H9 (cell line): ENCODE measurements at regions not wholly inside any gene's neighbourhood (a gene's known extent, or its start where the extent isn't known, plus 50 kb on each side); places are given as distances from the start of the nearest gene placed in this dataset.

Source experiments
- DNase-seq: peaks from one replicate; pipeline ENCODE4 v3.0.0-alpha.2; 2017
- H2AFZ ChIP-seq: one replicate; pipeline ENCODE4 v1.6.1; 2013; ENCODE audit warnings: mild to moderate bottlenecking, low read length, control low read depth, moderate library complexity
- H2AK5ac ChIP-seq: 2 replicates; pipeline ENCODE4 v1.6.1; 2013; ENCODE audit warnings: low read length, control low read depth, mixed read lengths; ENCODE audit not compliant: insufficient read length
- H2BK120ac ChIP-seq: one replicate; pipeline ENCODE4 v1.6.1; 2013; ENCODE audit warnings: low read depth, mild to moderate bottlenecking, low read length, control low read depth, inconsistent platforms; ENCODE audit not compliant: poor library complexity, severe bottlenecking
- H2BK12ac ChIP-seq: 2 replicates; pipeline ENCODE4 v1.6.1; 2013; ENCODE audit warnings: low read length, control low read depth, mixed read lengths, low read depth; ENCODE audit not compliant: insufficient read length
- H2BK15ac ChIP-seq: 2 replicates; pipeline ENCODE4 v1.6.1; 2013; ENCODE audit warnings: low read depth, low read length, control low read depth
- H2BK20ac ChIP-seq: one replicate; pipeline ENCODE4 v1.6.1; 2013; ENCODE audit warnings: low read depth, mild to moderate bottlenecking, low read length, control low read depth, inconsistent platforms; ENCODE audit not compliant: poor library complexity, severe bottlenecking
- H2BK5ac ChIP-seq: 2 replicates; pipeline ENCODE4 v1.6.1; 2013; ENCODE audit warnings: low read length, control low read depth, mixed read lengths; ENCODE audit not compliant: insufficient read length
- H3K14ac ChIP-seq: 2 replicates; pipeline ENCODE4 v1.6.1; 2013; ENCODE audit warnings: low read length, control low read depth; ENCODE audit not compliant: insufficient read depth
- H3K18ac ChIP-seq: 2 replicates; pipeline ENCODE4 v1.6.1; 2013; ENCODE audit warnings: low read depth, mild to moderate bottlenecking, mixed read lengths, low read length, control low read depth; ENCODE audit not compliant: insufficient read length
- H3K23ac ChIP-seq: 2 replicates; pipeline ENCODE4 v1.6.1; 2013; ENCODE audit warnings: low read length, control low read depth, mixed read lengths, low read depth; ENCODE audit not compliant: insufficient read length
- H3K23me2 ChIP-seq: 2 replicates; pipeline ENCODE4 v1.6.1; 2013; ENCODE audit warnings: low read depth, mild to moderate bottlenecking, mixed read lengths, low read length, control low read depth; ENCODE audit not compliant: insufficient read length, poor library complexity, severe bottlenecking
- H3K27ac ChIP-seq: 2 replicates; pipeline ENCODE4 v1.5.1; 2013; ENCODE audit warnings: low read length, control low read depth, mixed read lengths, low read depth; ENCODE audit not compliant: insufficient read length
- H3K27me3 ChIP-seq: 2 replicates; pipeline ENCODE4 v1.6.1; 2013; ENCODE audit warnings: low read length, control low read depth, inconsistent platforms; ENCODE audit not compliant: insufficient read depth
- H3K4ac ChIP-seq: 2 replicates; pipeline ENCODE4 v1.6.1; 2013; ENCODE audit warnings: low read depth, mild to moderate bottlenecking, control low read depth, inconsistent platforms, low read length, moderate library complexity
- H3K4me1 ChIP-seq: 2 replicates; pipeline ENCODE4 v1.6.1; 2013; ENCODE audit warnings: low read length, control low read depth, inconsistent platforms; ENCODE audit not compliant: insufficient read depth
- H3K4me2 ChIP-seq: 2 replicates; pipeline ENCODE4 v1.6.1; 2013; ENCODE audit warnings: low read length, control low read depth, mixed read lengths; ENCODE audit not compliant: insufficient read length, insufficient read depth
- H3K56ac ChIP-seq: 2 replicates; pipeline ENCODE4 v1.6.1; 2013; ENCODE audit warnings: low read depth, mild to moderate bottlenecking, mixed read lengths, low read length, control low read depth; ENCODE audit not compliant: insufficient read length
- H3K79me1 ChIP-seq: 2 replicates; pipeline ENCODE4 v1.6.1; 2013; ENCODE audit warnings: low read depth, mild to moderate bottlenecking, moderate library complexity, low read length, control low read depth, inconsistent platforms; ENCODE audit not compliant: insufficient read depth, poor library complexity, severe bottlenecking
- H3K79me2 ChIP-seq: 2 replicates; pipeline ENCODE4 v1.6.1; 2013; ENCODE audit warnings: low read length, control low read depth, inconsistent platforms; ENCODE audit not compliant: insufficient read depth
- H3K9ac ChIP-seq: 2 replicates; pipeline ENCODE4 v1.6.1; 2013; ENCODE audit warnings: low read length, control low read depth, mixed read lengths; ENCODE audit not compliant: insufficient read length; ENCODE audit errors: extremely low read depth
- H3K9me3 ChIP-seq: one replicate; pipeline ENCODE4 v1.6.1; 2013; ENCODE audit warnings: low read depth, low read length, inconsistent platforms; ENCODE audit not compliant: control insufficient read depth
- H3T11ph ChIP-seq: one replicate; pipeline ENCODE4 v1.6.1; 2013; ENCODE audit warnings: mild to moderate bottlenecking, low read length, control low read depth, inconsistent platforms
- H4K20me1 ChIP-seq: one replicate; pipeline ENCODE4 v1.6.1; 2013; ENCODE audit not compliant: control insufficient read depth, insufficient read length, insufficient read depth
- H4K5ac ChIP-seq: 2 replicates; pipeline ENCODE4 v1.6.1; 2013; ENCODE audit warnings: low read depth, mild to moderate bottlenecking, mixed read lengths, low read length, control low read depth; ENCODE audit not compliant: insufficient read length
- H4K8ac ChIP-seq: replicated peaks from 2 replicates; pipeline ENCODE4 v1.6.1; 2013; ENCODE audit warnings: low read length, control low read depth, mixed read lengths, low read depth; ENCODE audit not compliant: insufficient read length
- H4K91ac ChIP-seq: 2 replicates; pipeline ENCODE4 v1.6.1; 2013; ENCODE audit warnings: low read depth, mild to moderate bottlenecking, moderate library complexity, mixed read lengths, low read length, control low read depth; ENCODE audit not compliant: insufficient read length
- H3K27ac Mint-ChIP-seq, 3 experiments: 2 replicates in 2 of 3; 3 replicates in 1 of 3; pipeline ENCODE4 v1.8.0; 2020 to 2021; ENCODE audit warnings: mixed read lengths in 3 of 3, mild to moderate bottlenecking in 1 of 3, moderate library complexity in 1 of 3
- H3K27me3 Mint-ChIP-seq: 2 replicates; pipeline ENCODE4 v1.8.0; 2021; ENCODE audit warnings: low read depth, mild to moderate bottlenecking, moderate library complexity, mixed read lengths
- H3K36me3 Mint-ChIP-seq, 3 experiments: 2 replicates in 2 of 3; 3 replicates in 1 of 3; pipeline ENCODE4 v1.8.0; 2020 to 2021; ENCODE audit warnings: low read depth in 3 of 3, mixed read lengths in 3 of 3; ENCODE audit not compliant: insufficient read depth in 1 of 3
- H3K4me1 Mint-ChIP-seq, 2 experiments: 2 replicates each; pipeline ENCODE4 v1.8.0; 2020; ENCODE audit warnings: mixed read lengths in 2 of 2
- H3K4me3 Mint-ChIP-seq, 2 experiments: 2 replicates in 1 of 2; 3 replicates in 1 of 2; pipeline ENCODE4 v1.8.0; 2020 to 2021; ENCODE audit warnings: mild to moderate bottlenecking in 2 of 2, mixed read lengths in 2 of 2, moderate library complexity in 1 of 2
- H3K9me3 Mint-ChIP-seq, 2 experiments: 2 replicates in 1 of 2; 3 replicates in 1 of 2; pipeline ENCODE4 v1.8.0; 2020; ENCODE audit warnings: mild to moderate bottlenecking in 2 of 2, mixed read lengths in 2 of 2, moderate library complexity in 1 of 2
- WGBS: extraction: QIAGEN DNeasy Blood & Tissue Kit; methylation state at CpG from one replicate; pipeline ENCODE4 v1.1.7; 2013; ENCODE audit warnings: missing lambda C conversion rate, low lambda C conversion rate, mixed read lengths; ENCODE audit not compliant: insufficient read length; ENCODE audit errors: extremely low coverage; 5-methylcytosine and 5-hydroxymethylcytosine counted together
- TF ChIP-seq, protein P1 (sequence below): fragments of 200-600 bp; sonication (generic); conservative IDR thresholded peaks from 3 replicates; pipeline ENCODE4 v1.8.0; 2021; ENCODE audit warnings: antibody characterized with exemption, mild to moderate bottlenecking

DNA sequence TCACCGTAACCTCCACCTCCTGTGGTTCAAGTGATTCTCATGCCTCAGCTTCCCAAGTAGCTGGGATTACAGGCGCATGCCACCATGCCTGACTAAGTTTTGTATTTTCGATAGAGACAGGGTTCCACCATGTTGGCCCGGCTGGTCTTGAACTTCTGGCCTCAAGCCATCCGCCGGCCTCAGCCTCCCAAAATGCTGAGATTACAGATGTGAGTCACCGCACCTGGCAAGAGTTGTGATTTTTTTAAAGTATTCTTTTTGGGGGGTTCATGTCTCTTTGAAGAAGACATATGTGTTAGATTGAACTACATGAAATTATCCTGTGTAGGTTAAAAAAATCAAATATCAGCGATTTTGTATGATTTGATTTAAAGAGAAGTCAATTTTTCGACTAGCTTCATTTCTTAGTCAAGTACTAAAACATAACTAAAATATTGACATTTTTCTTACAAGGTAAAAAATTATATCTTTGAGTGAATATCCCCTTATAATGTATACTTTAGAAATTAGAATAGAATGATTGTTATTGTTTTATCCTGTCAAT, 60.3 kb upstream of the ANTXR2 start:
- no peak overlapping the region for H3K23ac ChIP-seq
- no peak overlapping the region for H3K56ac ChIP-seq
- no peak overlapping the region for H2BK12ac ChIP-seq
- H3K27me3 ChIP-seq: no peaks in the 10 kb centered on the region
- no peak overlapping the region for H2BK5ac ChIP-seq
- H4K20me1 ChIP-seq: no peaks in the 10 kb centered on the region
- no peaks in the 10 kb centered on the region for H3K27me3 Mint-ChIP-seq
- TF ChIP-seq, protein P1, sequence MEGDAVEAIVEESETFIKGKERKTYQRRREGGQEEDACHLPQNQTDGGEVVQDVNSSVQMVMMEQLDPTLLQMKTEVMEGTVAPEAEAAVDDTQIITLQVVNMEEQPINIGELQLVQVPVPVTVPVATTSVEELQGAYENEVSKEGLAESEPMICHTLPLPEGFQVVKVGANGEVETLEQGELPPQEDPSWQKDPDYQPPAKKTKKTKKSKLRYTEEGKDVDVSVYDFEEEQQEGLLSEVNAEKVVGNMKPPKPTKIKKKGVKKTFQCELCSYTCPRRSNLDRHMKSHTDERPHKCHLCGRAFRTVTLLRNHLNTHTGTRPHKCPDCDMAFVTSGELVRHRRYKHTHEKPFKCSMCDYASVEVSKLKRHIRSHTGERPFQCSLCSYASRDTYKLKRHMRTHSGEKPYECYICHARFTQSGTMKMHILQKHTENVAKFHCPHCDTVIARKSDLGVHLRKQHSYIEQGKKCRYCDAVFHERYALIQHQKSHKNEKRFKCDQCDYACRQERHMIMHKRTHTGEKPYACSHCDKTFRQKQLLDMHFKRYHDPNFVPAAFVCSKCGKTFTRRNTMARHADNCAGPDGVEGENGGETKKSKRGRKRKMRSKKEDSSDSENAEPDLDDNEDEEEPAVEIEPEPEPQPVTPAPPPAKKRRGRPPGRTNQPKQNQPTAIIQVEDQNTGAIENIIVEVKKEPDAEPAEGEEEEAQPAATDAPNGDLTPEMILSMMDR: no peak
- no peak overlapping the region for H3K4ac ChIP-seq
- no peak overlapping the region for H2BK15ac ChIP-seq
- no peak overlapping the region for H2BK120ac ChIP-seq
- H3K4me2 ChIP-seq: no peak overlapping the region
- H3K36me3 Mint-ChIP-seq: no peaks in the 10 kb centered on the region
- no peak overlapping the region for H3K18ac ChIP-seq
- H4K8ac ChIP-seq: no peak overlapping the region
- H3K79me2 ChIP-seq: no peaks in the 10 kb centered on the region
- no peak overlapping the region for H3K27ac ChIP-seq
- no peak overlapping the region for H3K14ac ChIP-seq
- no peak overlapping the region for H3K9ac ChIP-seq
- no CpG with 5 or more reads among the region's 9 CpGs for WGBS
- H4K91ac ChIP-seq: no peak overlapping the region
- no peaks in the 10 kb centered on the region for H3K23me2 ChIP-seq
- no peaks in the 10 kb centered on the region for H3K4me1 Mint-ChIP-seq
- H2AK5ac ChIP-seq: no peak overlapping the region
- H2AFZ ChIP-seq: no peak overlapping the region
- no peak overlapping the region for H3T11ph ChIP-seq
- H3K79me1 ChIP-seq: no peaks in the 10 kb centered on the region
- no peak overlapping the region for H3K4me3 Mint-ChIP-seq
- no peak overlapping the region for H2BK20ac ChIP-seq
- no peaks in the 10 kb centered on the region for H3K4me1 ChIP-seq
- no peak overlapping the region for H3K27ac Mint-ChIP-seq
- H3K9me3 ChIP-seq: no peaks in the 10 kb centered on the region
- no peak for DNase-seq
- no peaks in the 10 kb centered on the region for H3K9me3 Mint-ChIP-seq
- no peak overlapping the region for H4K5ac ChIP-seq
